Kidney (tissue), 13 donors: ENCODE measurements at regions not wholly inside any gene's neighbourhood (a gene's known extent, or its start where the extent isn't known, plus 50 kb on each side); places are given as distances from the start of the nearest gene placed in this dataset.

Experiments used
- DNase-seq, 5 donors: peaks; one replicate each; pipeline ENCODE4 v3.0.0-alpha.2; 2013 to 2020
- FAIRE-seq: peaks from 2 replicates; lab custom pipeline; 2012; peaks lifted over from hg19 to GRCh38; lab: Jason Lieb, UNC
- H3K27ac ChIP-seq, 2 donors: one replicate each; pipeline ENCODE4 v1.7.0; 2013; ENCODE audit warnings: low read depth in 2 of 2, low read length in 2 of 2, inconsistent platforms in 1 of 2
- H3K27me3 ChIP-seq: one replicate; pipeline ENCODE4 v1.7.1; 2013; ENCODE audit warnings: low read length, inconsistent platforms; ENCODE audit not compliant: control insufficient read depth, insufficient read depth
- H3K36me3 ChIP-seq, 3 donors: one replicate each; pipeline versions ENCODE4 v1.7.0 to v1.7.1; 2013; ENCODE audit warnings: low read length in 3 of 3, control low read depth in 1 of 3, inconsistent platforms in 1 of 3; ENCODE audit not compliant: insufficient read depth in 3 of 3, control insufficient read depth in 2 of 3
- H3K4me1 ChIP-seq, 3 donors: one replicate each; pipeline versions ENCODE4 v1.7.0 to v1.7.1; 2013; ENCODE audit warnings: low read length in 3 of 3, inconsistent platforms in 1 of 3, low read depth in 1 of 3; ENCODE audit not compliant: control insufficient read depth in 2 of 3, insufficient read depth in 2 of 3
- H3K4me3 ChIP-seq, 3 donors: one replicate each; pipeline versions ENCODE4 v1.7.0 to v1.8.1; 2013; ENCODE audit warnings: low read length in 3 of 3, control low read depth in 1 of 3, inconsistent platforms in 1 of 3
- H3K9ac ChIP-seq, 3 donors: one replicate each; pipeline versions ENCODE4 v1.7.0 to v1.7.1; 2013; ENCODE audit warnings: low read length in 3 of 3, control low read depth in 1 of 3, inconsistent platforms in 1 of 3
- H3K9me3 ChIP-seq, 3 donors: one replicate each; pipeline versions ENCODE4 v1.7.0 to v1.7.1; 2013; ENCODE audit warnings: low read length in 3 of 3, control low read depth in 1 of 3, inconsistent platforms in 1 of 3; ENCODE audit not compliant: control insufficient read depth in 2 of 3, insufficient read depth in 1 of 3
- intact Hi-C: fragments of 100-400 bp; cut with DNase I; formaldehyde crosslinking; loops from one replicate; pipeline ENCODE4 v1.11.1; 2022
- TF ChIP-seq, protein P1 (sequence below): IDR thresholded peaks from 3 replicates; pipeline ENCODE4 v1.5.1; 2012; ENCODE audit warnings: mild to moderate bottlenecking, moderate library complexity, borderline replicate concordance; ENCODE audit not compliant: insufficient read depth; ENCODE audit errors: extremely low read depth
- donor health status: control.
- donor health status: control.
- donor health status: control.
- donor health status: control.
- donor health status: control.
- donor health status: DM: yes; HTN: yes; CAD: no.
- donor health status: Normal renal cell carcinoma (clear cell type).

DNA sequence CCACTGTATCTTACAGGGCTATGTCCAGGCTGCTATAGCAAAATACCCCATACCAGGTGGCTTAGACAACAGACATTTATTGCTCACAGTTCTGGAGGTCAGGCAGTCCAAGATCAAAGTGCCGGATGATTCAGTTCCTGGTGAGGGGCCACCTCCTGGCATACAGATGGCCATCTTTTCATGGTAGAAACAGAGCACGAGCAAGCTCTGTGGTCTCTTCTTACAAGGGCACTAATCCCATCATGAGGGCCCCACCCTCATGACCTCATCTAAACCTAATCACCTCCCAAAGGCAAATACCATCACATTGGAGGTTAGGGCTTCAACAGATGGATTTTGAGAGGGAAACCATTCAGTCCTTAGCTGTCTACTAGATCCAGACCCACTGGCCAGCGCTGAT, 117.4 kb upstream of the NECTIN1 start:
- TF ChIP-seq, protein P1, sequence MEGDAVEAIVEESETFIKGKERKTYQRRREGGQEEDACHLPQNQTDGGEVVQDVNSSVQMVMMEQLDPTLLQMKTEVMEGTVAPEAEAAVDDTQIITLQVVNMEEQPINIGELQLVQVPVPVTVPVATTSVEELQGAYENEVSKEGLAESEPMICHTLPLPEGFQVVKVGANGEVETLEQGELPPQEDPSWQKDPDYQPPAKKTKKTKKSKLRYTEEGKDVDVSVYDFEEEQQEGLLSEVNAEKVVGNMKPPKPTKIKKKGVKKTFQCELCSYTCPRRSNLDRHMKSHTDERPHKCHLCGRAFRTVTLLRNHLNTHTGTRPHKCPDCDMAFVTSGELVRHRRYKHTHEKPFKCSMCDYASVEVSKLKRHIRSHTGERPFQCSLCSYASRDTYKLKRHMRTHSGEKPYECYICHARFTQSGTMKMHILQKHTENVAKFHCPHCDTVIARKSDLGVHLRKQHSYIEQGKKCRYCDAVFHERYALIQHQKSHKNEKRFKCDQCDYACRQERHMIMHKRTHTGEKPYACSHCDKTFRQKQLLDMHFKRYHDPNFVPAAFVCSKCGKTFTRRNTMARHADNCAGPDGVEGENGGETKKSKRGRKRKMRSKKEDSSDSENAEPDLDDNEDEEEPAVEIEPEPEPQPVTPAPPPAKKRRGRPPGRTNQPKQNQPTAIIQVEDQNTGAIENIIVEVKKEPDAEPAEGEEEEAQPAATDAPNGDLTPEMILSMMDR = no peak
- intact Hi-C loops = no loop called here
- Histone ChIP-seq H3K9me3 (peaks cover 0 to 2% (median 0%) of the 10 kb centered on the region in 3 donors), H3K9ac (no peak overlapping the region), H3K36me3 (no peaks in the 10 kb centered on the region), H3K4me3 (no peak overlapping the region), H3K27me3 (no peaks in the 10 kb centered on the region), H3K27ac (peak overlapping the region in 1 of 2 donors; percentile 69), H3K4me1 (peaks cover 0 to 5% (median 4%) of the 10 kb centered on the region in 3 donors)
- FAIRE-seq (no peak), DNase-seq (no peak)

DNA sequence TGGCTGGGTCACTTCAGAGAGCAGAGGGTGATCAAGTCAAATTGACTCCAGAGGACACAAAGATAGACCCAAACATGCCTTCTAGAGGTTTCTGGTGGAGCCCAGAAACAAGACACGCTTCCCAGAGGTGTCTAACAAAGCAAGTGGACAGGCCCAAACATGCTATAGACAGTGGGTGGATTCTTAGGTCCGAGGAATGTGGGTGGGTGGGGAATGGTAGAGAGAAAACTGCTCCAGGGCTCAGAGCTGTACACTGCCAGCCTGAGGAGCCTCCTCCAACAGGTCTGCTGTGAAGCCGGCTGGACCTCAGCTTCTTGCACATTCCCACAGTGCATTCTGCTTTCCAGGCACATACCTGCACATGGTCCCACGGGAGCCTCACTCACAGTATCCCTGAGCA, 116.8 kb upstream of the NECTIN1 start:
- Histone ChIP-seq H3K4me1 (peaks cover 0 to 5% (median 4%) of the 10 kb centered on the region in 3 donors), H3K36me3 (no peaks in the 10 kb centered on the region), H3K27ac (peak overlapping the region; percentile 32 to 69), H3K9ac (no peak overlapping the region), H3K4me3 (no peak overlapping the region), H3K9me3 (peaks cover 0 to 2% (median 0%) of the 10 kb centered on the region in 3 donors), H3K27me3 (no peaks in the 10 kb centered on the region)
- TF ChIP-seq, protein P1 = no peak
- DNase-seq (no peak), FAIRE-seq (no peak)
- intact Hi-C loops = no loop called here

DNA sequence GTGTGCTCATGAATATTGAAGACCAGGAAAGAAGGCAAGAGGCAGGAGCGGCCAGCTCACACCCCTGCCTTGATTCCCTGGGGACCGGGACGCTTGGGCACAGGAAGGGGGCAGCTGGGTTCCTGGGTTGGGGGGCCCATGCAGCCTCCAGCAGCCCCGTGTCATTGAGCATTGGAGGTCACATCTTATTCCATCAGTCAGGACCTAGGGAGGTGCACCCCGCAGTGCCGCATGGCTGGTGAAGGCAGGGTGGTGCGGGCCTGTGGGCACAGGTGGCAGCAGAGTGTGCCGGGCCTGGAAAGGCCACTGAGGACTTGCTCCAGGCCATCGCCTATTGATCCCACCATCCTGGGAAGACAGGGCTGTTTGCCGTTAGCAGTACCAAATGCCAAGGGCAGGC, 116.3 kb upstream of the NECTIN1 start:
- H3K4me3 ChIP-seq = no peak overlapping the region
- H3K9me3 ChIP-seq = peaks cover 0 to 2% (median 0%) of the 10 kb centered on the region in 3 donors
- H3K27me3 ChIP-seq = no peaks in the 10 kb centered on the region
- FAIRE-seq (no peak), DNase-seq (no peak)
- intact Hi-C loops = no loop called here
- H3K9ac ChIP-seq = no peak overlapping the region
- H3K36me3 ChIP-seq = no peaks in the 10 kb centered on the region
- H3K4me1 ChIP-seq = peaks cover 0 to 5% (median 4%) of the 10 kb centered on the region in 3 donors
- peak overlapping the region; percentile 32 to 69 for H3K27ac ChIP-seq
- TF ChIP-seq, protein P1 = no peak

DNA sequence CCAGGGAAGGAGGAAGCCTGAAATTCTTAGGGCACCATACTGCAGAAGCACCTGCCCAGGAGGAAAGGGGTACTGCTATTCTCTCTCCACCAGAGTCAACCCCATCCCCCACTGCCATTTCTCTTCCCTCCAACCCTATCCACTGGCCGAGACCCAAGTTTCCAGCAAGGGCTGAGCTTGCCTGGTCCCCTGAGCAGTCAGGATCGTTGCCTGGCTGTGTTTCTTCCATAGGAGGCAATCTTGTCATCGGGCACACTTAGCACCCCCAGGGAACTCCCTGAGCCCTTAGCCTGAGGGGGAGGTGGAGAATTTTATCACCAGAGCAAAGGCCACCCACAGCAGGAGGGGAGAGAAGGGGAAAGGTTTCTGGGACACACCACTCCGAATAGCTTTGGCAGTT, 115.8 kb upstream of the NECTIN1 start:
- intact Hi-C loops = no loop called here
- Histone ChIP-seq H3K4me1 (peaks cover 0 to 5% (median 4%) of the 10 kb centered on the region in 3 donors), H3K9me3 (peaks cover 0 to 2% (median 0%) of the 10 kb centered on the region in 3 donors), H3K9ac (no peak overlapping the region), H3K27me3 (no peaks in the 10 kb centered on the region), H3K27ac (peak overlapping the region; percentile 32 to 69), H3K4me3 (no peak overlapping the region), H3K36me3 (no peaks in the 10 kb centered on the region)
- FAIRE-seq = no peak
- DNase-seq = peak in 1 of 5 donors; percentile 44
- TF ChIP-seq, protein P1 = no peak
